ENCODE measurements at regions not wholly inside any gene's neighbourhood (a gene's known extent, or its start where the extent isn't known, plus 50 kb on each side); places are given as distances from the start of the nearest gene placed in this dataset.

DNA sequence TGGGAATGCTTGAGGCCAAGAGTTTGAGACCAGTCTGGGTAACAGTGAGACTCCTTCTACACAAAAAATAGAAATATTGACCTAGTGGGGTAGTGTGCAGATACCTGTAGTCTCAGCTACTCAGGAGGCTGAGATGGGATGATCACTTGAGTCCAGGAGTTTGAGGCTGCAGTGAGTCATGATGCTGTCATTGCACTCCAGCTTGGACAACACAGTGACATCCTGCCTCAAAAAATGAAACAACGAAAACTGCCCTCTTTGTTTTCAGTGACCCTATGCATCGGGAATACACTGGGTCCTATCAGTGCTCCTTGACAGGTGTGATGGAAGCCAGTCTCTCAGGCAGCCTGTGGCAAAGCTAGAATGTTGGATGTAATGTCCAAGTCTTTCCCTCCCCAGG is 311.5 kb upstream of the OR4E1 start:
- no peak overlapping the region for H2BK20ac ChIP-seq (ENCODE audit: low read depth, low read length)
- H3K4ac ChIP-seq (ENCODE audit: low read depth, low read length), result no peak overlapping the region
- no peak overlapping the region for H3K56ac ChIP-seq (ENCODE audit: extremely low read depth, insufficient read depth, low read length)
- no peak overlapping the region for H2BK120ac ChIP-seq (ENCODE audit: low read depth, low read length)
- no peak overlapping the region for H4K5ac ChIP-seq (ENCODE audit: low read depth, low read length)
- H3K23ac ChIP-seq (ENCODE audit: low read depth, low read length), result no peak overlapping the region
- dilution Hi-C loops (cut with HindIII; ENCODE audit: low sequenced_read_pairs, unreplicated experiment), result no loop called here
- ChIA-PET POLR2A (ENCODE audit: unreplicated experiment) (no interaction called here), CTCF (no interaction called here)
- ATAC-seq (ENCODE audit: low read depth), result no peak
- H3K4me3 ChIP-seq (ENCODE audit: insufficient read depth, low read depth, low read length), result no peak overlapping the region
- in situ Hi-C loops (cut with MboI; ENCODE audit: low sequenced_read_pairs), result no loop called here
- H2AK9ac ChIP-seq (replicated peaks; ENCODE audit: low read depth, low read length, poor library complexity), result no peak overlapping the region
- no peak overlapping the region for H2BK5ac ChIP-seq (ENCODE audit: low read depth, low read length, poor library complexity, severe bottlenecking)
- no peak overlapping the region for H3K4me2 ChIP-seq (ENCODE audit: low read depth, low read length)
- no TSS peak for BruUV-seq (replicated peaks)
- no peak overlapping the region for H2AFZ ChIP-seq (replicated peaks; ENCODE audit: low read length, poor library complexity)
- no peak overlapping the region for H4K8ac ChIP-seq (ENCODE audit: low read depth in 2 of 2, low read length in 2 of 2)
- no peak overlapping the region for H3K18ac ChIP-seq (ENCODE audit: low read depth, low read length)
- intact Hi-C loops (cut with micrococcal nuclease), result no loop called here
- no CpG with 5 or more reads among the region's 2 CpGs for WGBS, 2 experiments (ENCODE audit: extremely low coverage in 2 of 2, insufficient read length in 1 of 2)
- no peak overlapping the region for H4K91ac ChIP-seq (ENCODE audit: insufficient read depth, low read depth, low read length)
- no peak for DNase-seq
- no peaks in the 10 kb centered on the region for H4K20me1 ChIP-seq (ENCODE audit: insufficient read depth, low read length)
- no peak overlapping the region for H2AK5ac ChIP-seq (ENCODE audit: low read depth, low read length)
- no peak overlapping the region for H2BK15ac ChIP-seq (ENCODE audit: low read depth, low read length)
- H3K14ac ChIP-seq (replicated peaks; ENCODE audit: low read depth, low read length), result no peak overlapping the region
- no peaks in the 10 kb centered on the region for H3K36me3 ChIP-seq (ENCODE audit: control insufficient read depth, insufficient read depth, low read length)
- H3K4me1 ChIP-seq (ENCODE audit: control insufficient read depth, insufficient read depth, low read length), result no peaks in the 10 kb centered on the region
- H3K9me3 ChIP-seq (ENCODE audit: control insufficient read depth, insufficient read depth, low read length), result no peaks in the 10 kb centered on the region
- H3K27me3 ChIP-seq (ENCODE audit: control insufficient read depth, insufficient read depth, low read length), result no peaks in the 10 kb centered on the region
- H3K9ac ChIP-seq (ENCODE audit: low read depth, low read length), result no peak overlapping the region
- H3K27ac ChIP-seq (ENCODE audit: insufficient read depth, low read length), result no peak overlapping the region
- TF ChIP-seq MAZ (IDR thresholded peaks at IDR 0.05; ENCODE audit: borderline replicate concordance, low read depth, low read length) (no peak), FOS (IDR thresholded peaks at IDR 0.05; ENCODE audit: low read depth, low read length) (no peak), RCOR1 (IDR thresholded peaks at IDR 0.05; ENCODE audit: insufficient replicate concordance, low read length) (no peak), MXI1 (IDR thresholded peaks at IDR 0.05; ENCODE audit: borderline replicate concordance, low read depth, low read length) (no peak), CHD1 (IDR thresholded peaks at IDR 0.05; ENCODE audit: low read depth, low read length) (no peak), MAFK (IDR thresholded peaks at IDR 0.05; ENCODE audit: low read depth, low read length) (no peak), CEBPB (IDR thresholded peaks at IDR 0.05; ENCODE audit: low read depth, low read length) (no peak), SMC3 (IDR thresholded peaks at IDR 0.05; ENCODE audit: low read depth, low read length) (no peak), BHLHE40 (IDR thresholded peaks at IDR 0.05; ENCODE audit: low read depth, low read length) (no peak), RFX5 (IDR thresholded peaks at IDR 0.05; ENCODE audit: low read depth, low read length) (no peak)
- TF ChIP-seq, protein P1, sequence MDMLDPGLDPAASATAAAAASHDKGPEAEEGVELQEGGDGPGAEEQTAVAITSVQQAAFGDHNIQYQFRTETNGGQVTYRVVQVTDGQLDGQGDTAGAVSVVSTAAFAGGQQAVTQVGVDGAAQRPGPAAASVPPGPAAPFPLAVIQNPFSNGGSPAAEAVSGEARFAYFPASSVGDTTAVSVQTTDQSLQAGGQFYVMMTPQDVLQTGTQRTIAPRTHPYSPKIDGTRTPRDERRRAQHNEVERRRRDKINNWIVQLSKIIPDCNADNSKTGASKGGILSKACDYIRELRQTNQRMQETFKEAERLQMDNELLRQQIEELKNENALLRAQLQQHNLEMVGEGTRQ (IDR thresholded peaks at IDR 0.05; ENCODE audit: low read depth, low read length), result no peak
- TF ChIP-seq, protein P2, sequence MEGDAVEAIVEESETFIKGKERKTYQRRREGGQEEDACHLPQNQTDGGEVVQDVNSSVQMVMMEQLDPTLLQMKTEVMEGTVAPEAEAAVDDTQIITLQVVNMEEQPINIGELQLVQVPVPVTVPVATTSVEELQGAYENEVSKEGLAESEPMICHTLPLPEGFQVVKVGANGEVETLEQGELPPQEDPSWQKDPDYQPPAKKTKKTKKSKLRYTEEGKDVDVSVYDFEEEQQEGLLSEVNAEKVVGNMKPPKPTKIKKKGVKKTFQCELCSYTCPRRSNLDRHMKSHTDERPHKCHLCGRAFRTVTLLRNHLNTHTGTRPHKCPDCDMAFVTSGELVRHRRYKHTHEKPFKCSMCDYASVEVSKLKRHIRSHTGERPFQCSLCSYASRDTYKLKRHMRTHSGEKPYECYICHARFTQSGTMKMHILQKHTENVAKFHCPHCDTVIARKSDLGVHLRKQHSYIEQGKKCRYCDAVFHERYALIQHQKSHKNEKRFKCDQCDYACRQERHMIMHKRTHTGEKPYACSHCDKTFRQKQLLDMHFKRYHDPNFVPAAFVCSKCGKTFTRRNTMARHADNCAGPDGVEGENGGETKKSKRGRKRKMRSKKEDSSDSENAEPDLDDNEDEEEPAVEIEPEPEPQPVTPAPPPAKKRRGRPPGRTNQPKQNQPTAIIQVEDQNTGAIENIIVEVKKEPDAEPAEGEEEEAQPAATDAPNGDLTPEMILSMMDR (conservative IDR thresholded peaks at IDR 0.05; ENCODE audit: low read depth, low read length), result no peak
- TF ChIP-seq, protein P3, sequence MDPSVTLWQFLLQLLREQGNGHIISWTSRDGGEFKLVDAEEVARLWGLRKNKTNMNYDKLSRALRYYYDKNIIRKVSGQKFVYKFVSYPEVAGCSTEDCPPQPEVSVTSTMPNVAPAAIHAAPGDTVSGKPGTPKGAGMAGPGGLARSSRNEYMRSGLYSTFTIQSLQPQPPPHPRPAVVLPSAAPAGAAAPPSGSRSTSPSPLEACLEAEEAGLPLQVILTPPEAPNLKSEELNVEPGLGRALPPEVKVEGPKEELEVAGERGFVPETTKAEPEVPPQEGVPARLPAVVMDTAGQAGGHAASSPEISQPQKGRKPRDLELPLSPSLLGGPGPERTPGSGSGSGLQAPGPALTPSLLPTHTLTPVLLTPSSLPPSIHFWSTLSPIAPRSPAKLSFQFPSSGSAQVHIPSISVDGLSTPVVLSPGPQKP (IDR thresholded peaks at IDR 0.05; ENCODE audit: borderline replicate concordance, low read depth, low read length), result no peak
- H3K9me1 ChIP-seq (ENCODE audit: insufficient read depth, low read length), result no peaks in the 10 kb centered on the region
- no peaks in the 10 kb centered on the region for H3K79me1 ChIP-seq (ENCODE audit: low read depth in 1 of 2, low read length in 2 of 2)

All from IMR-90 (cell line).